Heart left ventricle (tissue), 16 donors: ENCODE measurements at regions not wholly inside any gene's neighbourhood (a gene's known extent, or its start where the extent isn't known, plus 50 kb on each side); places are given as distances from the start of the nearest gene placed in this dataset.

ENCODE experiments used
- ATAC-seq, 4 donors: fragments of 200-7000 bp; cut with Tn5 transposase; one replicate each; pipeline ENCODE4 v1.9.1; 2020 to 2022; ENCODE audit warnings: moderate library complexity in 4 of 4, mild to moderate bottlenecking in 3 of 4, moderate number of reproducible peaks in 1 of 4
- DNase-seq, 5 donors: peaks; one replicate each; pipeline ENCODE4 v3.0.0-alpha.2; 2020
- H3K27ac ChIP-seq, 12 donors: fragments of 200-600 bp; sonication (generic) in 4 of 12; one replicate each; pipeline versions ENCODE4 v1.5.0 to v1.8.0; 2016 to 2022; ENCODE audit warnings: mild to moderate bottlenecking in 2 of 12
- H3K27me3 ChIP-seq, 9 donors: fragments of 200-600 bp; sonication (generic) in 2 of 9; one replicate each; pipeline versions ENCODE4 v1.5.1 to v1.8.0; 2016 to 2022; ENCODE audit warnings: mild to moderate bottlenecking in 3 of 9
- H3K36me3 ChIP-seq, 9 donors: fragments of 200-600 bp; sonication (generic) in 2 of 9; one replicate each; pipeline versions ENCODE4 v1.5.0 to v1.8.0; 2018 to 2022; ENCODE audit warnings: mild to moderate bottlenecking in 2 of 9
- H3K4me1 ChIP-seq, 12 donors: fragments of 200-600 bp; sonication (generic) in 4 of 12; one replicate each; pipeline versions ENCODE4 v1.5.0 to v1.8.0; 2016 to 2022; ENCODE audit warnings: mild to moderate bottlenecking in 3 of 12
- H3K4me3 ChIP-seq, 12 donors: fragments of 200-600 bp; sonication (generic) in 4 of 12; one replicate each; pipeline versions ENCODE4 v1.5.0 to v1.8.0; 2017 to 2022; ENCODE audit warnings: mild to moderate bottlenecking in 9 of 12, moderate library complexity in 4 of 12
- H3K9me3 ChIP-seq, 12 donors: fragments of 200-600 bp; sonication (generic) in 4 of 12; one replicate each; pipeline versions ENCODE4 v1.5.0 to v1.8.0; 2016 to 2022; ENCODE audit warnings: mild to moderate bottlenecking in 1 of 12
- CTCF ChIP-seq, 12 donors: fragments of 200-600 bp; sonication (generic) in 4 of 12; IDR thresholded peaks; one replicate each; pipeline versions ENCODE4 v1.5.0 to v1.8.0; 2018 to 2022; ENCODE audit warnings: antibody characterized with exemption in 12 of 12, mild to moderate bottlenecking in 5 of 12
- POLR2A ChIP-seq, 2 donors: fragments of 450-650 bp; IDR thresholded peaks; one replicate each; pipeline ENCODE4 v1.6.1; 2017; ENCODE audit warnings: antibody characterized with exemption in 2 of 2, mild to moderate bottlenecking in 2 of 2, moderate library complexity in 2 of 2
- WGBS, 4 donors: extraction: QIAGEN DNeasy Blood & Tissue Kit in 2 of 4; methylation state at CpG; one replicate each; pipeline versions ENCODE4 v1.1.5 to v1.1.7; 2013 to 2018; 5-methylcytosine and 5-hydroxymethylcytosine counted together
- intact Hi-C, 10 donors: fragments of 100-400 bp; cut with DNase I; formaldehyde crosslinking; loops; one replicate each; pipeline versions ENCODE4 v1.11.1 to v1.14.2; 2022
- donor health status: ischemic (EF 13 %, LVEDD 7.1; RV severe dilation, severe dysfunction).
- donor health status: healthy with polysubstance abuse.
- donor health status: DM: no; HTN: yes; CAD: no.
- donor health status: DM: no; HTN: no; CAD: no.
- donor health status: ischemic (EF 25% LVEDD 6.9; RV normal size, moderate dysfunction).
- donor health status: ischemic (EF 25% LVEDD 5.7; RV mildly dilated, moderate dysfunction).
- donor health status: healthy.
- donor health status: DM: yes; HTN: yes; CAD: no.
- donor health status: ischemic (EF 35%, LVEDD 5.7; RV mildly dilated, moderate dysfunction).
- donor health status: nonischemic (EF 11% LVEDD 7.7; RV severe dilation, severe dysfunction).
- donor health status: DM: yes; HTN: yes; CAD: no.
- donor health status: PGD.
- donor health status: ischemic (EF 29% LVEDD 5.4; RV normal size, mild dysfunction).
- donor health status: nonischemic (EF 23%, LVEDD 6.1; RV moderate dilation, normal function).

DNA sequence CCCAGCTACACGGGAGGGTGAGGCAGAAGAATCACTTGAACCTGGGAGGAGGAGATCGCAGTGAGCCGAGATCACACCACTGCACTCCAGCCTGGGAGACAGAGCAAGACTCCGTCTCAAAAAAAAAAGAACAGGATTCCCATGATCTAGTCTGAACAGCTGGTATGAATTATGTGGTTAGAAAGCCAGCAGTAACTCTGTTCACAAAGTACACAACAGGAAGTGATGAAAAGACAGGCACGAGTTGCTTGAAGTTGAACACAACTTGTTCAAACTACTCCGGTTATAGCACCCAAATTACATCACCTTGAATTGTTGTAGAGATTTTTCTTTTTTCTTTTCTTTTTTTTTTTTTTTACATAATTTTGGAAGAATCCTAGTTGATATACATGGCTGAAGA is 238.8 kb upstream of the RGS6 start:
- ATAC-seq (no peak), DNase-seq (no peak)
- intact Hi-C loops: no loop called here
- no peaks in the 10 kb centered on the region for H3K4me1 ChIP-seq
- H3K4me3 ChIP-seq: no peak overlapping the region
- no peaks in the 10 kb centered on the region for H3K27me3 ChIP-seq
- H3K27ac ChIP-seq: no peak overlapping the region
- H3K36me3 ChIP-seq: no peaks in the 10 kb centered on the region
- H3K9me3 ChIP-seq: peaks cover 0 to 4% (median 0%) of the 10 kb centered on the region in 12 donors
- no peak for TF ChIP-seq POLR2A (IDR thresholded peaks at IDR 0.05)
- TF ChIP-seq CTCF (IDR thresholded peaks at IDR 0.05): no peak
- 81 to 88% (median 84%) methylated on average over 6 of the region's 6 CpGs for WGBS, 4 donors

DNA sequence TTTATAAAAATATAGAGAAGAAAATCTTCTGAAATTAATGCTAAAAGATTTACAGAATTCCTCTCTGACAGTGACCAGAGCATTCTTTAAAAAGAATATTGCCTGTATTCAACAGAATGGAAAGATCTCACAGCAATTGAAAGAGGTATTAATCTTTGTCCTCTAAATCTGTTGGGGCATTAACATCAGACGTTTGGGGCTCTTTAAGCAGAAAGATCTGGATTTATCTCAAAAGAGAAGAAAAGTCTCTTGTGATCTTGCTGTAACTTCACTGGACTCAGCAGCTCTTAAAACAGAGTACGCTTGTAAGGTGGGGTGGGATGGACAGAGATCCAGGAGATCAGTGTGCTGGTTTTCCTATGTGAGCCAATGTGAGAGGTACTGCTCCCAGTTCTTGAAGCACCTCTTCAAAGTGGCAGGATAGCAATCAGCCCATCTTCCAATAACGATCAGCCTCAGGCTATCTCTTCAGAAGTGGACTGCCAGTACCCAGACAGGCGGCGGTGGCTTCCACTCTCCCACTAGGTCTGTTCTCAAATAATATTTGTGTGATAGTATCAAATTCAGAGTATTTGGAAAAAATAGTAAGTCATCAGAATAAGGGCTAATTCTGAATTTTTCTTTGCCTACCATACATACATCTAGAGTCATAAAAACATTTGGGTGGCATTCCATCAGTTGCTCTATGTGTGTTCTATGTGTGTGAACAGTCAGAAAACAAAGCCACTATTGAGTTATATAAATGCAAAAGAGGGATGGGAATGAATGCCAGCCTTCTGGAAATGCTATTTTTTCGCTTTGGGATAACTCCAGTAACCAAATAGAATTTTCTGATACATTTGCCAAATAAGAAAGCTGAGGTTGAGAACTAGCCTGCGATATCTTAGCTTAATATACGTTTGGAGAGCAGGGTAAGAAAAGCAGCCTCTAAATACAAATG is 237.4 kb upstream of the RGS6 start:
- WGBS, 4 donors: 91 to 96% (median 94%) methylated on average over 8 of the region's 8 CpGs
- Histone ChIP-seq H3K27ac (no peak overlapping the region), H3K4me3 (no peak overlapping the region), H3K9me3 (peaks cover 0 to 4% (median 0%) of the 10 kb centered on the region in 12 donors), H3K36me3 (no peaks in the 10 kb centered on the region), H3K4me1 (no peaks in the 10 kb centered on the region), H3K27me3 (no peaks in the 10 kb centered on the region)
- no peak for DNase-seq
- ATAC-seq: no peak
- intact Hi-C loops: no loop called here
- no peak for TF ChIP-seq CTCF (IDR thresholded peaks at IDR 0.05)
- no peak for TF ChIP-seq POLR2A (IDR thresholded peaks at IDR 0.05)

DNA sequence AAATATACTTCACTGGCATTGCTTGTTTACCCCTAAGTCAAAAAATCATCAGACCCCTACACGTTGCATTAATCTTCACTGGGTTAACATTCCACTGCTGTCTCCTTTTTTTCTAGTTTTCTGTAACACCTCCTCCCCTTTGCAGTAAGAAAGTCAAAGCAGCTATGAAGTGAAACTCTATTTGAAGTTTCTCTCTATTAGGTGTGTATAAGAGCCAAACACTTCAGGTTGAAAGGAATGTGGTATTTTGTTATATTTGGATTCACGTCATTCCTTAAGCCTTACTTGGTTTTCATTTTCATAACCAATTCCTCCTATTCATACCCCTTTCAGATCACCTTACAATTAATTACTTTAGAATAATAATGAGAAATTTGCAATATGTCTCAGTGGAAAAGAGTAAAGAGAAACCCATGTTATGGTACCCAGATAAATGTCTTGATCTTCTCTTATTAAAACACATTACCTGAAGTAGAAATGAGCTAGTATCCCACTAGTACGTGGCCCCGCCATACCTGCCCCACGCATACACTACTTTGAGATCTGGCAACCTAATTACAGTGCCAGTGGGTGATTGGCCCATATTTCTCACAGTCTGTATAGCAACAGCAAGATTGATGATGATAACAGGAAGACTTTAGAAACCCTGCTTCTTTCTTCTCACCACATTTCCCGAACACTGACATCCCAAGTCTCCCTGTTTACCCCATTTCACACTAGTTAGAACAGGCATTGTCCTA is 236.4 kb upstream of the RGS6 start:
- TF ChIP-seq CTCF (IDR thresholded peaks at IDR 0.05) (no peak), POLR2A (IDR thresholded peaks at IDR 0.05) (no peak)
- ATAC-seq: no peak

DNA sequence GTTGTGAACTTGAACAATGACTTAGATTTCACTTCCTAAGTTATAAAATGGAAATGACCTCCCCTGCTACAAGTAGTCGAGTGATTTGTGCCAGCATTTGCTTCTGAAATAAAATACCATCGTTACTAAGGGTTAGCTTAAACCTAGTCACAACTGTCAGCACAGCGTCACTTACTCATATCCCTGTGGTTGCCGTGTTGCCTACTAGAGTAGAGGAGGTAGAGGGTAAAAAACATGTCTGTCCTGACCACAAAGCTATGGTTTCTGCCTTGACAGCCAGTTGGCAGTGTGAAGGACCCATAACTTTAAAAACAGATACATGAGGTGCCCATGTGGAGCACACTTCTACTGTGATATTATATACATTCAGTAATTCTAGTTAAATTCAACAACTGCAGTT is 234.2 kb upstream of the RGS6 start:
- DNase-seq (no peak), ATAC-seq (no peak)
- intact Hi-C loops: no loop called here
- WGBS, 4 donors: 82 to 88% (median 84%) methylated on average over 4 of the region's 4 CpGs
- no peak overlapping the region for H3K27ac ChIP-seq
- no peak for TF ChIP-seq CTCF (IDR thresholded peaks at IDR 0.05)
- TF ChIP-seq POLR2A (IDR thresholded peaks at IDR 0.05): no peak
- H3K4me1 ChIP-seq: peaks cover 0 to 4% (median 0%) of the 10 kb centered on the region in 12 donors
- no peaks in the 10 kb centered on the region for H3K36me3 ChIP-seq
- H3K4me3 ChIP-seq: no peak overlapping the region
- peaks cover 0 to 2% (median 0%) of the 10 kb centered on the region in 12 donors for H3K9me3 ChIP-seq
- no peaks in the 10 kb centered on the region for H3K27me3 ChIP-seq

More for the DNA sequence above, 236.4 kb upstream of the RGS6 start:
- no peak for DNase-seq
- 93 to 97% (median 96%) methylated on average over 6 of the region's 6 CpGs for WGBS, 4 donors
- intact Hi-C loops: no loop called here
- H3K36me3 ChIP-seq: no peaks in the 10 kb centered on the region
- no peaks in the 10 kb centered on the region for H3K4me1 ChIP-seq
- peaks cover 0 to 4% (median 0%) of the 10 kb centered on the region in 12 donors for H3K9me3 ChIP-seq
- H3K27me3 ChIP-seq: no peaks in the 10 kb centered on the region
- no peak overlapping the region for H3K27ac ChIP-seq
- H3K4me3 ChIP-seq: no peak overlapping the region
